Endothelial cell of umbilical vein (primary cell): ENCODE measurements at regions not wholly inside any gene's neighbourhood (a gene's known extent, or its start where the extent isn't known, plus 50 kb on each side); places are given as distances from the start of the nearest gene placed in this dataset.

ENCODE experiments used
- BruUV-seq: library from RNA; stranded (reverse); fragments of 400-500 nt; replicated peaks from 2 replicates; lab custom pipeline; 2021; lab: Mats Ljungman, UMichigan
- CTCF ChIA-PET: fragments of 300-600, 350-600 bp; sonication (Branson Sonifier 250); formaldehyde crosslinking; loops from one replicate; lab custom pipeline; 2021; ENCODE audit warnings: antibody characterized with exemption, inconsistent platforms; lab: Charles Lee
- POLR2A ChIA-PET: fragments of 300-600, 350-600 bp; sonication (Branson Sonifier 250); formaldehyde crosslinking; loops from one replicate; lab custom pipeline; 2021; ENCODE audit warnings: antibody characterized with exemption, inconsistent platforms; lab: Charles Lee
- DNase-seq: peaks from one replicate; pipeline ENCODE4 v3.0.0-alpha.2; 2011; ENCODE audit warnings: low read depth, low spot score
- FAIRE-seq: peaks from 2 replicates; lab custom pipeline; 2011; peaks lifted over from hg19 to GRCh38; lab: Jason Lieb, UNC
- H2AFZ ChIP-seq: 2 replicates; pipeline ENCODE4 v1.6.0; 2012; ENCODE audit warnings: low read depth, low read length, control low read depth, inconsistent platforms
- H3K27ac ChIP-seq: 2 replicates; pipeline ENCODE4 v1.5.1; 2011; ENCODE audit warnings: low read depth, mild to moderate bottlenecking, control low read depth, low read length, moderate library complexity; ENCODE audit not compliant: insufficient read depth
- H3K27me3 ChIP-seq, 2 experiments: 2 replicates each; pipeline versions ENCODE4 v1.6.0 to v1.6.1; 2011; ENCODE audit warnings: low read length in 2 of 2, mixed read lengths in 1 of 2; ENCODE audit not compliant: control insufficient read depth in 2 of 2, insufficient read depth in 2 of 2
- H3K36me3 ChIP-seq, 2 experiments: 2 replicates in 1 of 2; 3 replicates in 1 of 2; pipeline ENCODE4 v1.5.1; 2011; ENCODE audit warnings: low read length in 2 of 2, mild to moderate bottlenecking in 1 of 2, moderate library complexity in 1 of 2; ENCODE audit not compliant: control insufficient read depth in 2 of 2, insufficient read depth in 2 of 2; ENCODE audit errors: extremely low read depth in 1 of 2
- H3K4me1 ChIP-seq: 3 replicates; pipeline ENCODE4 v1.5.1; 2011; ENCODE audit warnings: mild to moderate bottlenecking, low read length; ENCODE audit not compliant: control insufficient read depth, insufficient read depth; ENCODE audit errors: extremely low read depth
- H3K4me2 ChIP-seq: 2 replicates; pipeline ENCODE4 v1.6.1; 2011; ENCODE audit warnings: low read length, control low read depth, mixed read lengths; ENCODE audit not compliant: insufficient read depth
- H3K4me3 ChIP-seq, 3 experiments: fragments of 200-600 bp in 1 of 3; sonication (generic), shearing (Covaris generic) in 1 of 3; replicated peaks in 1 of 3; 2 replicates each; pipeline ENCODE4 v1.5.1; 2011 to 2016; ENCODE audit warnings: control low read depth in 3 of 3, low read length in 3 of 3, mild to moderate bottlenecking in 2 of 3, inconsistent platforms in 1 of 3, low read depth in 1 of 3, moderate library complexity in 1 of 3; ENCODE audit not compliant: insufficient read depth in 1 of 3
- H3K79me2 ChIP-seq: 2 replicates; pipeline ENCODE4 v1.6.0; 2012; ENCODE audit warnings: low read length, inconsistent platforms; ENCODE audit not compliant: control insufficient read depth, insufficient read depth
- H3K9ac ChIP-seq: replicated peaks from 2 replicates; pipeline ENCODE3; 2011; ENCODE audit warnings: low read length, control low read depth; ENCODE audit not compliant: insufficient read depth; ENCODE audit errors: extremely low read depth
- H3K9me1 ChIP-seq: replicated peaks from 3 replicates; pipeline ENCODE4 v1.6.0; 2011; ENCODE audit warnings: mild to moderate bottlenecking, low read length; ENCODE audit not compliant: control insufficient read depth, insufficient read depth; ENCODE audit errors: extremely low read depth
- H3K9me3 ChIP-seq: replicated peaks from 2 replicates; pipeline ENCODE4 v1.5.1; 2012; ENCODE audit warnings: low read length, inconsistent platforms; ENCODE audit not compliant: control insufficient read depth, insufficient read depth
- H4K20me1 ChIP-seq: replicated peaks from 2 replicates; pipeline ENCODE3; 2011; ENCODE audit warnings: mild to moderate bottlenecking, low read length; ENCODE audit not compliant: control insufficient read depth, insufficient read depth; ENCODE audit errors: extremely low read depth
- EZH2 ChIP-seq: IDR thresholded peaks from 2 replicates; pipeline ENCODE4 v1.6.1; 2012; ENCODE audit warnings: borderline replicate concordance, low read depth, mild to moderate bottlenecking, moderate library complexity, low read length, inconsistent platforms; ENCODE audit not compliant: severe bottlenecking
- FOS ChIP-seq: IDR thresholded peaks from 2 replicates; pipeline ENCODE4 v1.6.1; 2011; ENCODE audit warnings: mild to moderate bottlenecking, low read length, moderate library complexity, borderline replicate concordance; ENCODE audit not compliant: insufficient read depth
- GATA2 ChIP-seq: IDR thresholded peaks from 2 replicates; pipeline ENCODE4 v1.7.0; 2011; ENCODE audit warnings: low read depth, mild to moderate bottlenecking, moderate library complexity, mixed read lengths, low read length; ENCODE audit not compliant: insufficient read length, insufficient read depth
- JUN ChIP-seq: IDR thresholded peaks from 2 replicates; pipeline ENCODE4 v1.6.1; 2011; ENCODE audit warnings: borderline replicate concordance, low read depth; ENCODE audit not compliant: insufficient read length, insufficient read depth
- MYC ChIP-seq: IDR thresholded peaks from one replicate; pipeline ENCODE4 v1.6.1; 2011; ENCODE audit warnings: mild to moderate bottlenecking, low read depth, low read length
- POLR2A ChIP-seq: IDR thresholded peaks from 2 replicates; pipeline ENCODE4 v1.6.1; 2012; ENCODE audit warnings: low read depth, mild to moderate bottlenecking, control low read depth, low read length
- POLR2AphosphoS5 ChIP-seq: IDR thresholded peaks from 2 replicates; pipeline ENCODE4 v1.6.1; 2012; ENCODE audit warnings: low read depth, mild to moderate bottlenecking, control low read depth, low read length, moderate library complexity; ENCODE audit not compliant: insufficient read depth
- dilution Hi-C: fragments of 300-500 bp; cut with MboI; formaldehyde crosslinking; loops from one replicate; pipeline ENCODE4 v1.15.0; 2019; ENCODE audit warnings: low sequenced_read_pairs; ENCODE audit not compliant: extremely low pct_ligation_motif_present
- intact Hi-C: fragments of 100-400 bp; cut with micrococcal nuclease; formaldehyde crosslinking; loops from one replicate; pipeline ENCODE4 v1.10.0; 2022
- TF ChIP-seq, protein P1 (sequence below): IDR thresholded peaks from 2 replicates; pipeline ENCODE4 v1.6.1; 2011; ENCODE audit not compliant: insufficient read depth, insufficient read length
- TF ChIP-seq, protein P2 (sequence below), 2 donors: IDR thresholded peaks; 1 replicate in 1 of 2; 2 replicates in 1 of 2; pipeline ENCODE4 v1.5.1; 2011; ENCODE audit warnings: low read length in 2 of 2, mild to moderate bottlenecking in 2 of 2, moderate library complexity in 2 of 2, control low read depth in 1 of 2, inconsistent platforms in 1 of 2, low read depth in 1 of 2; ENCODE audit not compliant: insufficient read depth in 1 of 2; ENCODE audit errors: extremely low read depth in 1 of 2

DNA sequence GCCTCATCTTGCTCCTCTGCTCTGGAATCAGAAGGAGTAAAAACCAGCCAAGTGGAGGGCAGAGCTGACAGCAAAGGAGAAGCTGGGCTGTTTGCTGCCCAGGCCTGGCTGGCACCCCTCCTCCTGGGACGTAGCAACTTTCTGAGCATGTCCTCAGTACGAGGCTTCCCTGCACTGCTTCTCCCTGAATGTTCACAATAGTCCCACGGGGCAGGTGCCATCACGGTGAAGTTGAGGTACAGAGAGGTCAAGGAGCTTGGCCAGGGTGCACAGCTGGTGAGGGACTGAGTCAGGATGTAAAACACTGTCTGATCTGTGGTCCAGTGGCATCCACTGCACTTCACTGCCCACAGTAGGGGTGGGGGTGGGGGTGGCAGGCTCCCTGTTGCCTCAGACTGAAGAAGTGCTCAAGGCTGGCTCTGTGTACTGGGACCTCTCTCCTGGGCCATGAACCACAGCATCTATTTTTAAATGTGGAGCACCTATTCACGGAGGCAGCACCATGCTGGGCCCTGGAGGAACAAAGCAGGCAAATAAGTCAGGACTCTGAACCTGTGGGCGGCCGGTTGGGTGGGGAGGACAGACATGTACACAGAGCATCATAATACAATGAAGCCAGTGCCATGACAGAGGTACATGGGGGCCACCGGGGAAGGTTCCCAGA lies 369.5 kb downstream of the SEC14L1 start:
- intact Hi-C loops (no loop called here), dilution Hi-C loops (no loop called here)
- H3K4me2 ChIP-seq = no peak overlapping the region
- H2AFZ ChIP-seq = no peak overlapping the region
- H3K4me3 ChIP-seq = no peak overlapping the region
- no peaks in the 10 kb centered on the region for H3K9me3 ChIP-seq
- CTCF ChIA-PET = no interaction called here
- peaks cover 3 to 10% of the 10 kb centered on the region in 2 experiments for H3K27me3 ChIP-seq
- no peaks in the 10 kb centered on the region for H3K4me1 ChIP-seq
- H3K9ac ChIP-seq = no peak overlapping the region
- no peaks in the 10 kb centered on the region for H3K36me3 ChIP-seq
- H3K9me1 ChIP-seq = no peaks in the 10 kb centered on the region
- H3K79me2 ChIP-seq = no peaks in the 10 kb centered on the region
- H3K27ac ChIP-seq = no peak overlapping the region
- FAIRE-seq (no peak), DNase-seq (no peak)
- TF ChIP-seq, protein P1, sequence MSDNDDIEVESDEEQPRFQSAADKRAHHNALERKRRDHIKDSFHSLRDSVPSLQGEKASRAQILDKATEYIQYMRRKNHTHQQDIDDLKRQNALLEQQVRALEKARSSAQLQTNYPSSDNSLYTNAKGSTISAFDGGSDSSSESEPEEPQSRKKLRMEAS = no peak
- TF ChIP-seq MYC = no peak
- TF ChIP-seq GATA2 = no peak
- no peak for TF ChIP-seq POLR2AphosphoS5
- TF ChIP-seq POLR2A = no peak
- no peak for TF ChIP-seq JUN
- no peak for TF ChIP-seq EZH2
- no TSS peak for BruUV-seq
- no peaks in the 10 kb centered on the region for H4K20me1 ChIP-seq
- POLR2A ChIA-PET = no interaction called here

DNA sequence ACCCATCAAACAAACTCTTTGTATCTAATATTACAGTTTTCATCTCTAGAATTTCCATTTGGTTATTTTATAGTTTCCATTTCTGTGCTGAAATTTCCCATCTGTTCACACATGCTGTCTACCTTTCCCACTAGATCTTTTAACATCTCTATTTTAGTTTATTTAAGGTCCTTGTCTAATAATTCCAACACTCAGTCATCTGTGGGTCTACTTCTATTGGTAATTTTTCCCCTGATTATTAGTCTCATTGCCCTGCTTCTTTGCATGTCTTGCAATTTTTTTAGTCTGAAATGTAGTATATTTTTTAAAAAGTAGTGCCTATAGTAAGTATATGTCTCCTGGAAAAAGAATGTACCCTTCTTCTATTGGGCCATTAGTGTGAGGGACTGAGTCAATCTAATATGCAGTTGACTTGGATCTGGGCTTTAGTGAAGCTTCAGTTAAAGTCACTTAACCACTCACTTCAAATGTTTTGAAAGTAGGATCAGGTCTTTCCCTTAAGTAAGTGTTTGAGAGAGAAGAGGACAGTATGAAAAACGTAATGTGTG lies 370.8 kb downstream of the SEC14L1 start:
- no peak for FAIRE-seq
- H3K4me1 ChIP-seq = no peaks in the 10 kb centered on the region
- TF ChIP-seq POLR2A (no peak), GATA2 (no peak), EZH2 (no peak), POLR2AphosphoS5 (no peak), JUN (no peak), MYC (no peak), FOS (no peak)
- TF ChIP-seq, protein P1 = no peak
- TF ChIP-seq, protein P2, sequence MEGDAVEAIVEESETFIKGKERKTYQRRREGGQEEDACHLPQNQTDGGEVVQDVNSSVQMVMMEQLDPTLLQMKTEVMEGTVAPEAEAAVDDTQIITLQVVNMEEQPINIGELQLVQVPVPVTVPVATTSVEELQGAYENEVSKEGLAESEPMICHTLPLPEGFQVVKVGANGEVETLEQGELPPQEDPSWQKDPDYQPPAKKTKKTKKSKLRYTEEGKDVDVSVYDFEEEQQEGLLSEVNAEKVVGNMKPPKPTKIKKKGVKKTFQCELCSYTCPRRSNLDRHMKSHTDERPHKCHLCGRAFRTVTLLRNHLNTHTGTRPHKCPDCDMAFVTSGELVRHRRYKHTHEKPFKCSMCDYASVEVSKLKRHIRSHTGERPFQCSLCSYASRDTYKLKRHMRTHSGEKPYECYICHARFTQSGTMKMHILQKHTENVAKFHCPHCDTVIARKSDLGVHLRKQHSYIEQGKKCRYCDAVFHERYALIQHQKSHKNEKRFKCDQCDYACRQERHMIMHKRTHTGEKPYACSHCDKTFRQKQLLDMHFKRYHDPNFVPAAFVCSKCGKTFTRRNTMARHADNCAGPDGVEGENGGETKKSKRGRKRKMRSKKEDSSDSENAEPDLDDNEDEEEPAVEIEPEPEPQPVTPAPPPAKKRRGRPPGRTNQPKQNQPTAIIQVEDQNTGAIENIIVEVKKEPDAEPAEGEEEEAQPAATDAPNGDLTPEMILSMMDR (IDR thresholded peaks at IDR 0.05; ENCODE audit: extremely low read depth in 1 of 2, insufficient read depth in 1 of 2, low read depth in 1 of 2, low read length in 2 of 2) = no peak
- no peak for DNase-seq
- no peak overlapping the region for H3K27ac ChIP-seq
- H3K9ac ChIP-seq = no peak overlapping the region
- no TSS peak for BruUV-seq
- H3K9me3 ChIP-seq = no peaks in the 10 kb centered on the region
- no peaks in the 10 kb centered on the region for H3K79me2 ChIP-seq
- no peaks in the 10 kb centered on the region for H3K36me3 ChIP-seq
- H3K4me3 ChIP-seq = no peak overlapping the region
- no peaks in the 10 kb centered on the region for H3K9me1 ChIP-seq
- H3K27me3 ChIP-seq = peaks cover 3 to 10% of the 10 kb centered on the region in 2 experiments
- ChIA-PET POLR2A (no interaction called here), CTCF (interaction anchor here (0.9 to 1.5 kb wide), 3 partner anchors 11 to 259 kb away, joined by 3 to 5 read pairs (median 4); no protein-coding TSS in a partner anchor)
- intact Hi-C loops = no loop called here
- H3K4me2 ChIP-seq = no peak overlapping the region
- no peak overlapping the region for H2AFZ ChIP-seq
- H4K20me1 ChIP-seq = no peaks in the 10 kb centered on the region
- dilution Hi-C loops = no loop called here
